Myocyte (in vitro differentiated cells): ENCODE measurements at regions not wholly inside any gene's neighbourhood (a gene's known extent, or its start where the extent isn't known, plus 50 kb on each side); places are given as distances from the start of the nearest gene placed in this dataset.
"Not testable (repeated sequence)": the region's sequence is repeated elsewhere in the genome, so short reads cannot be mapped to it uniquely, and the experiment has no call there.

Experiments used
- DNase-seq: peaks from one replicate; pipeline ENCODE4 v3.0.0-alpha.2; 2012; ENCODE audit warnings: low read depth

DNA sequence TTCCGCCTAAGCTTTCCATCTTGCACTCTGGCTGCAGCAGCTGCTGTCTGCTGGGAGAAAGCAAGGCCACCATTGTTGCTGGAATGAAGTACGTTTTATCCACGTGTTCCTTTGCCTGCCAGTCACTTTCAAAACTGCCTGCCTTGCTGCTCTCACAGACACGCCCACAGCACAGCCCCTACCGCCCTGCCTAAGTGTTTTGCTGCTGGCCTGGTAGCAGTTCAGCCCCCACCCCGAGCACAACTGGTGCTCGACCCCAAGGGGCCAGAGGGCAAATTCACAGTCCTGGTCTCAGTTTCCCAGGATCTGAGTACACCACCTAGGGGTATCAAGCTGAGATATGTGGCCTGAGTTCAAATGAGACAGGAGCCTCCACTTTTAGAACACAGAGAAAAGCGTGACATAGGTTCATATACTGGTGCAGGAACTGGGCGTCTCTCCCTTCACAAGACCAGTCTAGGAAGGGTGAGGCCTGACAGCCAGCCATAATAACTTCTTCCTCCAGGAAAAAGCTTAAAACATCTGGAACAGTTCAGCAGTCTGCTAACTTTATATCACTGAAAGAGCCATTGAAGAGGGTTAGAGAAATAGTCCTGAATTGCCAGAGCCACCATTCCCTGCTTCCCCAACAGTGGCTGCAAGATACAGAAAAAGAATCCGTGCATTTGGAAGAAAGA lies 1012.3 kb downstream of the ZPLD1 start:
- no peak for DNase-seq

DNA sequence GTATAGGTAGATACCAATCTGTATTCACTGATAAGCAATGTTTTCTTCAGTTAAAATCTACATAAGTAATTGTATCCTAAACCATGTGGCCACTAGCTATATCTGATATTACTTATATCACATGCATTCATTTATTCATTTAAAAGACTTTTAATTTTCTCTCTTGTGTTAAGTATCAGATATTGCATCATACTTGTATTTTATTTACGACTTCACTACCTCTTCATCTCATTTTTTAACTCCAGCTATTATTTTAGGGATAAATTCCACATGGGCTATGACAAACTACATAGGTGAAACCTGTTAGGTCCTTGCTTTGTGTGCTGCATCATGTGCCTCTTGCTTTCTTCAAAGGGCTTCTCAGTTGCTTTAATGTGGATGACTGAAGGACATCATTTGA lies 1018.3 kb downstream of the ZPLD1 start:
- no peak for DNase-seq

DNA sequence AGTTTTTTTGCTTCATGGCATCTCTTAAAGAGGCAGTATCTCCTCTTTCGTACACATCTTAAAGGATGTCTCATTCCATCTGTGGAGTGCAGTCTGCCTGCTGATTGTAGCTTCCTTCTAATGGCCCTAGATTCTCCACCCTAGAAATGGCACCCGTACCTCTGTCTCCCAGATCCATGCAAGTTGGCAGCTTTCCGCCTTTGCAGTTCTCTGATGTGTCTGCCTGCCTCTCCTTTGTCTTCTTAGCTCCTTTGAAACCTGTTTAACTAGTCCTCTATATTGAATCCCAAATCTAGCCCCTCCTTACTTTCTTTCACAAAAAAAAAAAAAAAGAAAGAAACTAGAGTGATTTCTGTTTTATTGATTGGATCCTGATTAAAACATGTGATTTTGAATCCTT lies 1025.0 kb downstream of the ZPLD1 start:
- DNase-seq: no peak

DNA sequence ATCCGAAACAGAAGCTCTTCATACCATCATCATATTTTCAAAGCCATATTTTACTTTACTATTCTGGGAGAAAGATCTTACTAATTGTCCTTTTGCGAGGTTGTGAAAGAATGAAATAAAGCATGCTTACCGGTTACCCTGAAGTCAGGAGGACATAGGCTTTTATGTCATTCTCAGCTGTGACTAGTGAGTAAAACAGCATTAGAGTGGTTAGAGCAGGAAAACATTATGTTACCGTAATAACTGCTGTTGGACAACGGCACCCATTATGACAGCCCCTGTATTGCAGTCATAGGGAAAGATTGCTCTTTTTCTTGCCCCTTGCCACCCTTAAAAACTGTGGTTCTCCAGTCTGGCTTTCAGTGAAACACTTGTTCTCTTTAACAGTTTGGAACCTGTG lies 1035.7 kb downstream of the ZPLD1 start:
- DNase-seq: peak; percentile 0

DNA sequence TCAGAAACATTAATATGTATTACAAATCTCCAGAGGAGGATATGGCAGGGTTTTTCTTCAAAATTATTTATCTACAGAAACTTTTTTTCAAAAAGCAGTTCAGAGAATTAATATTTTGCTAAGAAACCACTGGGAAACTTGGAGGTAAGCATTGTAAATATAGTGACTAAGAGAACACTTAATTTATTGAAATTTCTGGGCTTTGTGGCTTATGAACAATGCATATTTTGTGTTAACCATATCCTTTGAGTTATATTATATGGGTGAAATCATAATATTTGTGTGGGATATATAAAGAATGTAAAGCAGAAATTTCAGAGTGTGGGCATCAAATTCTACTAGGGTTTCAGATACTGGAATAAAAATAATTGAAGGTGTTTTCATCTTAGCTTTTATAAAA lies 1059.2 kb downstream of the ZPLD1 start:
- no peak for DNase-seq

DNA sequence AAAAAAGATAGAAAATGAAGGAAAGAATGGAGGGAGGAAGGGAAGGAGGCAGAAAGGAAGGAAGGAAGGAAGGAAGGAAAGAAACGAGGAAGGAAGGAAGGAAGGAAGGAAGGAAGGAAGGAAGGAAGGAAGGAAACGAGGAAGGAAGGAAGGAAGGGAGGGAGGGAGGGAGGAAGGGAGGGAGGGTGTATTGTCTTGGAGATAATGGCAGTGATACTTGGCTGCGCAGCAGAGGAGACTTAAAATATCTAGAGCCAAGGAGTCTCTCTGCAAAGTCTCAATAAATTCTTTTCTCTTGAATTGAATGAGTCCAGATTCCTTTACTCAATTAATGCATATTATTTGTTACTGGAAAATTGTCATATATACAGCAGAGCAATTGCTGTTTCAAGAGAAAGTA lies 1059.7 kb downstream of the ZPLD1 start:
- no peak for DNase-seq

DNA sequence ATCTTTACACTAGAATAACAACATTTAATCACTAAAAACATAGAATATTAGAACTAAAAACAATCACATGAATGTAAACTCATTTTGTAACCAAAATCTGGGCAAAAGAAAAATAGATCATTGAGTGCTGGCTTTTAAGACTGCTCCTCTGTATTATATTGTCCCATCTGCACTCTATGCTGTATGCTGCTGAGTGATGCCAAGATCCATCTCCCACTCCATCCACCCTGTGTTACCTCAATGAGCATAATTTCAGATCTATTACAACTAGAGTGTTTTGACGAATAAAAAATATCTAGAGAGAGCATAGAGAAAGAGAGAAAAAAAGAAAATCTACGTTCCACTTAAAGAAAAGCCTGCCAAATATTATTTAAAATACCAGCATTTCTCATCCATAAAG lies 1060.4 kb downstream of the ZPLD1 start:
- no peak for DNase-seq

DNA sequence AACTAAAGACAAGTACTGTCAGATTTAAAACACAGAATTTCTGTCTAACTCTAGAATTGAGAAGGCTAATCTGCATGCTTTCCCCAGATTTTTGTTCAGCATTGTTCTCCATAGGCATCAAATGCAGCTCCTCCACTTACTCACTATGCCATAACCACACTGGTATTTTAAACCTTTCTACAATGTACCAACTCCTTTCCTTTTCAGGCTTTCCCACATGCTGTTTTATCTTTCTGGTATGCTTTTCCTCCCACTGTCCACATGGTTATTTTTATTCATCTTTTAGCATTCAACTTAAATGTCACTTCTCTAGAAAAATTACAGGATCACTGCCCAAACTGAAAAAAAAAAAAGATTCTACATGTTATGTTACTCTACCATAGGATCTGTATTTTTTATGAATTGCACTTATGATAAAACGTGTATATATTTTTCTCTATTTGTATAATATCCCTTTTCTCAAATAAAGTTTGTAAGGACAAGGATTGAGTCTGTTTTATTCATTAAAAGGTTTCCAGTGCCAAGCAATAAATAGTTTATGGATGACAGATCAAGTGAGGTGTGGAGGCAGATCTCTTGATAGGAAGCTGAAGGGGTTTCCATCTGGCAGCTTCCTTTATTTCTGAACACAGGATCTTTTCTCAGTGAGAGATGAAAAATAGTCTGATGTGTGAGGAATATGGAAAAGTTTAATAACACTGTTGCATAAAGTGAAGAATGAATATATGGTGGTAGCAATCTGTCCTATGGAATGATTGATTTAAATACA lies 1064.5 kb downstream of the ZPLD1 start:
- peak; percentile 2 for DNase-seq

DNA sequence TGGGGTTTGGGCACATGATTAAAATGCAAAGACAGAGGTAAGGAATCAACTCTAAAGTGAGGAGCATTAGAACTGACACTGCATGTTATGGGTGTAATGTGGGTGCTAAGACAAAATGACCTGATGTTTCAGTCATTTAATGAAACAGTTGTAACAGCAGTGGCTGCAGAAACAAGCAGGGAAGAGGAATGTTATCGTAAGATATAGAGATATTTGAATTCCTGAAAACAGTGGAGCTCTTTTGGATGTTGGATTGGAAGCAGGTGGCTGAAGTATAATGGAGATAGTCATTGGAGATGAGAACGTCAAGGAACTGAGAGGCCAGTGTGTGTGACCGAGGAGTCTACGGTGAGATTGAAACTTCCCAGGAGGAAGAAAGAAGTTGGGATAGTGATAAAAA lies 1065.2 kb downstream of the ZPLD1 start:
- peak; percentile 0 for DNase-seq

DNA sequence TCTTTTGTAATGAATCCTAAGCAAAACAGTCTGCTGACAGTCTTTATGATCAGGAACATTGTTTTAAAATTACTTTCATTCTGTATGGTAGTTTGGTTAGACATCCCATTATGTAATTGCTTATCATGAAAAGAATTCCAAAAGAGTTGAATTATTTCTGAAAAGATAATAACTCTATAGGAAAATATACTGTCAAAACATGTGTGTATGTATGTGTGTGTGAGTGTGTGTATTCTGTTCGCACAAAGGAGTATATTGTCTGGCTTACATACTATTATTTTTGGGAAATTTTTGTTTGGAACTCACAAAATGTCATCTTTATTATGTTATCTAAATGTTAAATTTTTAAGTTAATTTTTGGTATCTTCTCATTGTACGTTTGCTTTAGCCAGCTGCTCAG lies 1075.9 kb downstream of the ZPLD1 start:
- DNase-seq: no peak

DNA sequence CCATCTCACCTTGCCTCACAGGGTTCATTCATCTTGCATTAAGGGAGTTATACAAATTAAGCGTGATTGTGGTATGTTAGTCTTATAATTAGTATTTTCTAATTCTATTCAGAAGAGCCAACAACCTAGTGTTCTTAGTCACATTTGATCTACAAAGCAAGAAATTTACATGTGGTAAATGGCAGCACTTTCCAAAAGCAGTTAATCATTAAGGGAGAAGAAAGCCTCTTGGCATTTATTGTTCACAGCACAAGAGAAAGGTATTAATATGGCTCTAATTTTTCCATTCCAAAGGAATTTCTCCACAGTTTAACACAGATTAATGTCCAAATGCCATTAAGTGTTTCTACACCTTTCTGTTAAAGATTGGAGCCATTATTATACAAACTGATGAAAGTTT lies 1077.1 kb downstream of the ZPLD1 start:
- DNase-seq: no peak

DNA sequence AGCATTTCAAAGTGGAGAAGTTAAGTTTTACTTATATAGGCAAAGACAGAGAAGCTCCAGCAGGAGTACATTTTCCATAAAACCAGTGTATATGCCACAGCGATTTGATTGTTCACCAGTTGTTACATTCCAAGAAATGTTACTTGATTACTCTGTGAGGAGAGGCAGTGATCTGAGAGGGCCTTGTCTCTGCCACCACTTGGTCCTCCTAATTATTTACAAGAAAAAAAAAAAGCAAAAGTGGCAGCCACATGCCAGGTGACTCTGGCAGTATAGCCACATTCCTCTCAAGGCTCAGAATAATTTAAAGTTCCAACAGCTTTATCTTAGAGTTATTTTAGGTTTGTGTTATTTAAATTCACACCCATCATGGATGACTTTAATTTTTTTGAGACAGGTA lies 1077.8 kb downstream of the ZPLD1 start:
- DNase-seq: no peak

DNA sequence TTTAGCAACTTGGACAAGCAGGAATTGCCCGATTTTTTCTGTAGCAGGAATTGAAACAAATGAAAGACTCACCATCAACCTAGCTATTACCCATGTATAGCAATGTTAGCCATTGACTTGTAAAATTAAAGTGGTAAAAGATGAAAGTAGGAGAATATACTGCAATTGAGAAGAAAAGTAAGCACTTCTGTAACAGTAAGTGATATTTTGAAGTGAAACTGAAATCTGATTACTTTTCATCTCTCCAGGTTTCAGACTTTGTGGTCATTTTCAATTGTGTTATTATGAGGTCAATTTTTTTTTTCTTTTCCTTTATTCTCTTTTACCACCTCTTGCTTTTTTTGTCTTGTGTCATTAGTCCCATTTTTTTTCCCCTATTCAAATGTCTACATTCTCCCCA lies 1078.2 kb downstream of the ZPLD1 start:
- DNase-seq: no peak

DNA sequence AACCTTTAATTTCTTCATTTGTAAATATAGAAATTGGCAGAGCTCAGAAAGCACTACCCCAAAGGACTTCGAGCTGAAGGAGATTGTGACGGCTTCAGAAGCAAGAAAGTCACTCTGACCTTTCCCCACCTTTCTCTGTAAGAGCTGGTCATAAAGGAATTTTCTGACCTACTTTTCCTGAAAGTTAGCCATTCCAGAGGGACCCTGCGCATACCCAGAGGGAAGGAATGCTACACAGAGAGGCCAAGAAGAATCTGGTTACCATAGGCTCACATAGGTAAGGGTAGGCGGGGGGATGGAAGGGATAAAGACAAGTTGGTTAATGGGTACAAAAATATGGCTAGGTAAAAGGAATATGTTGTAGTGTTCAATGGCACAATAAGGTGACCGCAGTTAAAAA lies 1080.3 kb downstream of the ZPLD1 start:
- no peak for DNase-seq

DNA sequence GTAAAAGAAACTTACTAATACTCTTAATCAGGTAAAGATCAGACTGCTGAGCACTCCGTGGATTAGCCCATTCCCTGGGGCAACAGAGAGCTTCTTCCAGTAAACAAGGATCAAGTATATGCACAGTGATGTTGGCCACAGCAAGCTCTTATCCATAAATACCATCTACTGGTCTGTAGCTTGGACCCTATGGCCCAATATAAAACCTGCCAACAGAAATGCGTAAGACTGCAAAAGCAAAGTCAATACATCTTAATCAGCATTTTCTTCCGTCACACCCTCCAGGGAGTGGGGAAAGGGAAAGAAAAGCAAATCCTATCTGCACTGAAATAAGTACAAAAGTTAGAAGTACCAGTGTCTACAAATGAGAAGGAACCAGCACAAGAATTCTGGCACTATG lies 1082.1 kb downstream of the ZPLD1 start:
- DNase-seq: no peak

DNA sequence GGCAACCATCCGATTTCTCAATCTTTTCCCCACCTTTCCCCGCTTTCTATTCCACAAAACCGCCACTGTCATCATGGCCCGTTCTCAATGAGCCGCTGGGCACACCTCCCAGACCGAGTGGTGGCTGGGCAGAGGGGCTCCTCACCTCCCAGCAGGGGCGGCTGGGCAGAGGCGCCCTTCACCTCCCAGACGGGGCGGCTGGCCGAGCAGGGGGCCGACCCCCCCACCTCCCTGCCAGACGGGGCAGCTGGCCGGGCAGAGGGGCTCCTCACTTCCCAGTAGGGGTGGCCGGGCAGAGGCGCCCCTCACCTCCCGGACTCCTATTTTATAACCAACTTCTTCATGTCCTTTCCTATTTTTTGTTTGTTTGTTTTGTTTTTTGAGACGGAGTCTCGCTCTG lies 1096.5 kb downstream of the ZPLD1 start:
- not testable (repeated sequence) for DNase-seq

DNA sequence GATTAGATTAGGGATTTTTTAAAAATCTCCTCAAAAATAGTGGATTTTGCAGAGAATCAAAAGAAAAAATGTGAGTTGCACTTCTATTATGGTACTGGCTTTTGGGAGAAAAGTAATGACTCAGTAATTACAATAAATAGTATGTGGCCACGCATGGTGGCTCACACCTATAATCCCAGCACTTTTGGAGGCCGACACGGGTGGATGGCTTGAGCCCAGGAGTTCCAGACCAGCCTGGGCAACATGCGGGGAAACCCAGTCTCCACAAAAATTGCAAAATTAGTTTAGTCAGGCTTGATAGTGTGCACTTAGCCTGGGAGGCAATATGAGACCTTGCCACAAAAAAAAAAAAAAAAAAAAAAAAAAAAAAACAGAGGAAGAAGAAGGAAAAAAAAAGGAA lies 1098.2 kb downstream of the ZPLD1 start:
- no peak for DNase-seq

DNA sequence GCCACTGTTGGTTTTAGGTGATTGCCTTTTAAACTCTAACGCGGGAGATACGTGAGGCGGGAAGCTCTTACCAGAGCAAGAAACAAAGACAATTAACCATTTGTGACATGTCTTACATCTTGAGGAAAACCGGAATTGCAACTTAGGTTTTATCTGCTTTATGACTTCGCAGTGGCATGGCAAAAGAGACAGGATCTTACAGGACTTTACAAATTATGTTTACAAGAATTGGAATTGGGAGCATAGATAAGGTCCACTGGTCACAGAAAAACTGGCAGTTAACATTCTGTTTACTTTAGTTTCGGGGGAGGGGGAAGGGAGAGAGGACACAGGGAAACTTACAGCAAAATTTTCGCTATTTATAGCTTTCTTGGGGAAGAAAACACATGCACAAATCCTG lies 1119.6 kb downstream of the ZPLD1 start:
- no peak for DNase-seq

DNA sequence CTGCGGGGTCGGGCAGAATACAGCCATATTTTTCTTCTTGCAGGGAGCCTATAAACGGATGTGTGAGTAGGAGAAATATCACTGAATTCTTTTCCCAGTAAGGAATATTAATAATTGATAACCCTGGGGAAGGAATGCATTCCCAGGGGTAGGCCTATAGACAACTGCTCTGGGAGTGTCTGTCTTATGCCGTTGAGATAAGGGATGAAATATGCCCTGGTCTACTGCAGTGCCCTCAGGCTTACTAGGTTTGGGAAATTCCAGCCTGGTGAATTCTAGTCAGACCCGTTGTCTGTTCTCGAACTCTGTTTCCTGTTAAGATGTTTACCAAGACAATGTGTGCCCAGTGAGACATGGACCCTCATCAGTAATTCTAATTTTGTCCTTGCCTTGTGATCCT lies 1129.3 kb downstream of the ZPLD1 start:
- not testable (repeated sequence) for DNase-seq

DNA sequence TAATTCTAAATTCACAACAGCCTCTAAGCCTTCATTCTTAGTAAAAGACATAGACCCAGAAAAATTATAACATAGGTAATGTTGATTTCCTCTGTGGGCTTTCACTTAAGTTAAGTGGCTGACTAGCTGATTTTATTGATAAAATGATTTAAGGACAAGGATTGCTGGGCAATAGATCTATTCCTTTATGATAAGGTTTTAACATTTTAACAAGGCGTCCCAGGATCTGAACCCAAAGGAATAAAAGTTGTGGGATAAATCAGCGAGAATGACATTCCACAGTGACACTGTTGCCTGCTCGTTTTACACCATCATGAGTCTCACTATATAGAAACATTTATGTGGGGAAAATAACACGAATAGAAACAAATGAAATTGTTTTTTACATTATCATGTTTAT lies 1151.0 kb downstream of the ZPLD1 start:
- DNase-seq: no peak

DNA sequence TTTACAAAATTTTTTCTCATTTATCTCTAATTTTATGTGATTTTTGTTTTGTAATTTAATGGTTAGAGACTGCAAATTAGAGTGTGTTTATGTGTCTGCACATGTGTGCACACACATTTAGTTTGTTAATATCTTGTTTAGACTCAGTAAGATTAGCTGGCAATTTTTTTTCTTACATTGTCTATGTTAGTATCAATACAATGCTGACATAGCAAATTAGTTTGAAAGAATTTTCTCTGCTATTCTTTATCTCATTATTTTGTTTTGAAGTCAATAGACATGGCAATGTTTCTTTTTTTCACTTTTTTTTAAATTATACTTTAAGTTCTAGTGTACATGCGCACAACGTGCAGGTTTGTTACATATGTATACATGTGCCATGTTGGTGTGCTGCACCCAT lies 1155.0 kb downstream of the ZPLD1 start:
- DNase-seq: no peak

DNA sequence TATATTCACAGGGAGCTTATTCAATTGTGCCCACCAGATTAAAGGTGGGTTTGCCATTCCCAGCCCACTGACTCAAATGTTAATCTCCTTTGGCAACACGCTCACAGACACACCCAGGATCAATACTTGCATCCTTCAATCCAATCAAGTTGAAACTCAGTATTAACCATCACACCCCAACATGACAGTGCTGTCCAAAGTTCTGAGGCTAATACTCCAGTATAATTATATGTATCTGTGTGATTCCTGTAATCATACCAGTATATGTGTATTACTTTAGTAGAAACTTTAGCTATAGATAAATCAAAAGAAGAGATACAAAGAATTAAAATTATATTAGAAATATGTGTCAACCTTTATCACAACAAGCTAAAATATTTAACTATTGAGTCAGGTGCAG lies 1166.0 kb downstream of the ZPLD1 start:
- no peak for DNase-seq

DNA sequence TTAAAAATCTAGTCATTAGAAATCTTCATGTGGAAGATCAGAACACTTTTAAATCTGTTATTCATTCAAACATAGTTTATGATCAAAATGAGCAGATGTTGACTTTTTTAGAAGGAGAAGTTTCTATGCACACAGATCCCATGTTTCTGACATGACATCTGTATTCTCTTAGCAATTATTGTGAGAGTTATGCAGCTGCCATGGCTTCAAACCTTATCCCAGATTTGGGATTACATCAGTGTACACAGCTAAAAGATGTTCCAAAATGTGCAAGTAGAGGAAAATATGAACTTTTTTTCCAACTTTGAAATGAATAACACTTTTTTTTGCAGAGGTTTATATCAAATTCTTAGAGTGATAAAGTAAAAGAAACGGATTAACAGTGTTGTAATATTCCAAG lies 1166.9 kb downstream of the ZPLD1 start:
- no peak for DNase-seq
